HUES48 (cell line): ENCODE measurements at regions not wholly inside any gene's neighbourhood (a gene's known extent, or its start where the extent isn't known, plus 50 kb on each side); places are given as distances from the start of the nearest gene placed in this dataset.

Experiments used
- H3K27ac ChIP-seq: one replicate; pipeline ENCODE4 v1.7.0; 2013; ENCODE audit warnings: low read depth, low read length, inconsistent platforms
- H3K27me3 ChIP-seq: 2 replicates; pipeline ENCODE4 v1.6.1; 2013; ENCODE audit warnings: mild to moderate bottlenecking, low read length; ENCODE audit not compliant: control insufficient read depth, insufficient read depth
- H3K36me3 ChIP-seq: 2 replicates; pipeline ENCODE4 v1.6.1; 2013; ENCODE audit warnings: low read length; ENCODE audit not compliant: control insufficient read depth, insufficient read depth
- H3K4me1 ChIP-seq: 2 replicates; pipeline ENCODE4 v1.6.1; 2013; ENCODE audit warnings: mild to moderate bottlenecking, low read length; ENCODE audit not compliant: control insufficient read depth, insufficient read depth
- H3K4me3 ChIP-seq: 2 replicates; pipeline ENCODE4 v1.5.1; 2013; ENCODE audit warnings: mild to moderate bottlenecking, low read depth, low read length
- H3K9ac ChIP-seq: 2 replicates; pipeline ENCODE4 v1.6.1; 2013; ENCODE audit warnings: mild to moderate bottlenecking, low read depth, low read length, moderate library complexity
- H3K9me3 ChIP-seq: 2 replicates; pipeline ENCODE4 v1.6.1; 2013; ENCODE audit warnings: low read length; ENCODE audit not compliant: control insufficient read depth, insufficient read depth

DNA sequence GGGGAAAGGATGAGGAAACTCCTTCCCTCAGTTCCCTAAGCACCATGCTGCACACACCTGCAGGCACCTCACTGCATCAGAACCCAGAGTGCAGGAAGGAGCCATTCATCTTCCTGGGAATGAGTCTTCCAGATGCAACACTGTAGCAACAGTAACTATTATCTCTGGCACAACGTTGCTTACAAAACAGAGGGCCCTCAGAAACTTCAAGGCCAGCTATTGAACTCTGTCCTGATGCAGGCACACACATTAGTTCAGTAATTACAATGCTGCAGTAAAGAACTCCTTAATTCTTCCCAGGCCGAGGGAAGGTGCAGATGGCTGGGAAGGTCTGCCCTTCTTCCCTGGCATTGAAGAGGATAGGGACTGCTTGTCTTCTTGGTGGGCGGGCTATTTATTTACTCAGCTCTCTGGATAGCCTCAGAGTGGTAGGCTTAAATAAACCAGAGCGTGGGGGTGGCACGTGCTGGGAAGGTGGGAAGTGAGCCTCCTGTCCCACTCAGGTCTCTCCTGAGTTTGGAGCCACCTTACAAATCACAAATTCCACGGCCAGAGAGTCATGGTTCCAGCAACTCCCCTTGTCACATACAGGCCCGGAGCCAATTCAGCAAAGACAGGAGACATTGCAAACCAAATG lies 125.1 kb upstream of the JCAD start:
- Histone ChIP-seq H3K9ac (no peak overlapping the region), H3K9me3 (no peaks in the 10 kb centered on the region), H3K4me1 (no peaks in the 10 kb centered on the region), H3K27me3 (no peaks in the 10 kb centered on the region), H3K36me3 (no peaks in the 10 kb centered on the region), H3K27ac (no peak overlapping the region), H3K4me3 (no peak overlapping the region)

DNA sequence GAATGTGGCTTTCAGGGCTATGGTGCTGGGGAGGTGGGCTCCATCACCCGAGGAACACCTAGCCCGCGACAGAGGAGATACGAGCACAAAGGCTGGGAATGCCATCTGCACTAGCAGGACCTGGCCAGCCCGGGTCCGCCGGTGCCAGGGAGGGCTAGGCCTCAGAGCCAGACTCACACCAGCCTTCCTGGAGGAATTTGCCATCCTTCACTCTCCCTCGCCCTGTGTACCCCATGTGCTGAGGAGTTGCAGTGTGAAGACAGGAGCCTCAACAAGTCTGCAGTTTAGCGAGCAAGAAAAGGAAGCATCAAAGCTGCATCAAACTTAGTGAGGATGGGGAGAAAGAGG lies 123.6 kb upstream of the JCAD start:
- Histone ChIP-seq H3K4me3 (no peak overlapping the region), H3K36me3 (no peaks in the 10 kb centered on the region), H3K9ac (no peak overlapping the region), H3K9me3 (no peaks in the 10 kb centered on the region), H3K4me1 (no peaks in the 10 kb centered on the region), H3K27ac (no peak overlapping the region), H3K27me3 (no peaks in the 10 kb centered on the region)

DNA sequence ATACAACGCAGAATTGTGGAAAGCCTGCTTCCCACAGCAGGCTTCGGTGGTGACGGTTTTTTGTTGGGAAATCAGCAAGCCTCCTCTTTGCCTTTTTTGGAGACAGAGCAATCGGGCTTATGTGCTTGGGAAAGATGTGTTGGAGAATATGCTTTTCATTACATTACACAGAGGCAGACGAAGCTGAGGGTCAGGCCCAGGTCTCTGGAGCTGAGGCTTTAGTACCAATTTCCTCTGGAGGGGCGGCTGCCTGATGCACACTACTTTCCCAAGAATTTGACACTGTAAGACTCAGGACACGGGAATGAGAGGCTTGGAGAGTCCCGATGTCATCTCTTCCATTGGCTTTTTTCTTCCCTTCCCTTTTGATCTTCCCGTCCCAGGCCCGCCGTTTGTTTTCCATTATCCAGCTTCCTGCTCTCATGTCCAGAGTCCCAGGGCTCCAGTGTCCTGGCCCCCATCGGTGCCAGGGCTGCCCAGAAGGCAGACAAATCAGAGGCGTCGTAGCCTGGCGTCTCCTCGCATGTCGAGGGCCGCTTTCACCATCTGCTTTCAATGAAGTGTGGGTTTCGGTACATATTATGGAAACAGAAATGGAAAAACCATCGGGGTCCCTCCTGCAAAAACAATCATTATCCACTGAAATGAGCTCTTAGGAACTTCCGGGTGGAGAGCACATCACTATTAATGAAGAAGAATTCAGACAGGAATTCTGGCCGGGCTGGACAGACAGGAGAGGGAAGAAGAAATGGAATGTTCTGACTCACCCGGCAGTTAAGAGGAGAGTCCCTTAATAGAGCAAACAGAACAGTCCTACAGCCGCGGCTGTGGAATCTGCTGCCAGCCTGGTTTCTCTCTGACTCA lies 123.0 kb upstream of the JCAD start:
- no peaks in the 10 kb centered on the region for H3K36me3 ChIP-seq
- H3K27ac ChIP-seq: no peak overlapping the region
- no peak overlapping the region for H3K9ac ChIP-seq
- no peaks in the 10 kb centered on the region for H3K4me1 ChIP-seq
- H3K27me3 ChIP-seq: no peaks in the 10 kb centered on the region
- no peaks in the 10 kb centered on the region for H3K9me3 ChIP-seq
- H3K4me3 ChIP-seq: no peak overlapping the region

DNA sequence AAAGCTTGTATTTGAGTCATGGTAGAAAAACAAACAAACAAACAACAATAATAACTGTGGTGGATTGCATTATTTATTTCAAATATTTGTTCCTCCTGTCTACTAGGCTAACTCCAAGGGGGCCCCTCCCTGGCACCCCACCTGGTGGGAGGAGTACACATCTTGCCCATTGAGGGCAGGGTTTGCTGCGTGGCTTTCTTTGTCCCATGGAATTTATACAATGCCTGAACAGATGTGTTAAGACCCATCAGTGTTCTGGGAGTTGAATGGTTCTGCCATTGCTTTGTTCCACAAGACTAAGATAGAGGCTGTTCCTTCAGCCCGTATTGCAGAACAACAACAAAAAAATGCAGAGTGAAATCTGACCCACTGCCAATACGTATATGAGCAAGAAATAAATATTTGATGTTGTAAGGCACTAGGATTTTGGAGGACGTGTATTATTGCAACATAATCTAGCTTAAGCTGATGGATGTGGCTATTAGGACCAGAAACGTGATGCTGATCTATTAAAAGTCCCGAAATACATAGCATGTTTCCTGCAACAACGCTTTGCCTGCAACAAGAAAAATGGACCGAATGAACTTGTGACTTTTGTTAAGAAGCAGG lies 119.1 kb upstream of the JCAD start:
- H3K9ac ChIP-seq: no peak overlapping the region
- no peak overlapping the region for H3K4me3 ChIP-seq
- H3K9me3 ChIP-seq: no peaks in the 10 kb centered on the region
- no peak overlapping the region for H3K27ac ChIP-seq
- H3K27me3 ChIP-seq: no peaks in the 10 kb centered on the region
- no peaks in the 10 kb centered on the region for H3K4me1 ChIP-seq
- no peaks in the 10 kb centered on the region for H3K36me3 ChIP-seq

DNA sequence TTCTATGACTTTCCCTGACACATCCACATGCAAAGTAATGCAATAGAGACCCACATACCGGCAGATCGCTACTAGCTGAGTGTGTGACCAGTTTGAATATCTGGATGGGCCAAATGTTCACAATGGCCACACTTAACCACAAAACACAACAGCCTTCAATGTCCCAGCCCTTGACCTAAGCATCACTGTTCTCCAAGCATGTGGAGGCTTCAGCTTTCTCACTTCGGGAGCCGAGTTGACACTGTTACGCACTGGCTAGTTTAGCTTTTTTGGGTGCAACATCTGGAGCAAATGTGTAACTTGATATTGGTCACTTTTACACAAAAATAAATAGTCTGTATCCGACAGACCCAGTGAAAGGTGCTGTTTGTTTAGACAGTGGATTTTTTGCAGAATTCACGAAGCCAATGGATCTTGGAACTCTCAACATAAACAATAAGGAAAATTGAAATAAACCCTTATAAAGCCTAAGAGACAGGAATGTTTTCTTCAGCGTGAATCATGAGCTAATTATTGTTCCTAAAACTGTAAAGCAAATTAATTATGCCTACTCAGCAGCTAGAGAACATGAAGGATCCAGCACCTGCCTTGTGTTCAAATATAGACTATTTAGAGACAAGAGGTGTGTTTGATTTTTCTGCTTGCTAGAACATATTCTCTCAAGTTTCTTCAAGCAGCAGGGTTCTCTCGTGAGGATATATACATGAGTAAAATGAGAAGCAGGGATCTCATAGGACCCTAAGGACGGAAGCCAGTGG lies 117.6 kb upstream of the JCAD start:
- H3K27ac ChIP-seq: no peak overlapping the region
- H3K36me3 ChIP-seq: no peaks in the 10 kb centered on the region
- no peaks in the 10 kb centered on the region for H3K27me3 ChIP-seq
- H3K4me3 ChIP-seq: no peak overlapping the region
- no peaks in the 10 kb centered on the region for H3K4me1 ChIP-seq
- no peaks in the 10 kb centered on the region for H3K9me3 ChIP-seq
- no peak overlapping the region for H3K9ac ChIP-seq

DNA sequence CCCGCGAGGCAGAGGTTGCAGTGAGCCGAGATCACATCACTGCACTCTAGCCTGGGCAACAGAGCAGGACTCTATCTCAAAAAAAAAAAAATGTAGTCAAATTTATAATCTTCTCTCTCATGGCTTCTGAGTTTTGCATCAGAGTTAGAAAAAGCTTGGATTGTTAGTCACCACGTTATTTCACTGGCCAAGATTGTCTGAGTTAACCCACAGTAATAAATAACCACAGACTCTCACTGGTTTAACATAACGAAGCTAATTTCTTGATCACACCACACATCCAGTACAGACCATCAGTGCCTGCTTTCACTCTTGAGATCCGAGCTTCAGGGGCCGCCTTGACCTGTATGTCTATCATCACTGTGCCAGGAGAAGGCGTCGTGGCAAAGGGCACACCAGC lies 116.8 kb upstream of the JCAD start:
- Histone ChIP-seq H3K27me3 (no peaks in the 10 kb centered on the region), H3K9ac (no peak overlapping the region), H3K4me1 (no peaks in the 10 kb centered on the region), H3K9me3 (no peaks in the 10 kb centered on the region), H3K27ac (no peak overlapping the region), H3K36me3 (no peaks in the 10 kb centered on the region), H3K4me3 (no peak overlapping the region)

DNA sequence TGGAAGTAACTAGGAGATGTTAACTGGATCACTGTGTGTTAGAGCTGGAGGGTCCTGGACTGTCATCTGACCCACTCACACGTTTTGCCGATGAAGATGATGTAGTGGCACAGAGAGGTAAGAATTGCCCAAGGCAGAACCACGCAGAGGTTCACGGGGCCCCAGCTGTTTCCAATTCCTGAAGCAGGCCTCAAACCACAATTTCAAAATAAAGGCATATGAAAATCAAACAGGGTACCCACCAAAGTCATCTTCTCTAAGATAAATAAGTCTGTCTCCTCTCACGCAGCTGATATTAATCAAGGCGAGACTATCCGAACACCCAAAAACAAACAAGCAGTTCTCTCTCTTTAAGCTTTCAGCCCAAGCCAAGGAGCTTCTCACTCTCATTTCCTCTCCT lies 113.3 kb upstream of the JCAD start:
- Histone ChIP-seq H3K36me3 (no peaks in the 10 kb centered on the region), H3K9me3 (no peaks in the 10 kb centered on the region), H3K27me3 (no peaks in the 10 kb centered on the region), H3K4me3 (no peak overlapping the region), H3K27ac (no peak overlapping the region), H3K9ac (no peak overlapping the region), H3K4me1 (no peaks in the 10 kb centered on the region)

DNA sequence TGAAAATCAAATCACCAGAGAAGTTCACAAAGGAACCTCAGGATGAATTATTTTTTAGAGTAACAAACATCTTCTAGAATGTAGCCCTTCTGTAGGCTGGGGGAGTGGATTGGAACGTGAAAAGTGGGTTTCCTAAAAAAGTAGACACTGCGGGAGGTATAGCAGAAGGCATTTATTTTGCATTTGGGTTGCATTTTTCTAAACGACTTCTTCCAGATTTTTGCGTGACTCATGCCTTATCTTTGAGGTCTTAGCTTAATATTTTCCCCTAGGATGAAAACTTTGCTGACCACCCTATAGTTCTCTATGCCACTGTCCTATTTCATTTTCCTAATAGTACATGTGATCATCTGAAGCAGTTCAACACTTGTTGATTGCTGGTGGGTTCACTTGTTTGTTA lies 112.7 kb upstream of the JCAD start:
- Histone ChIP-seq H3K4me3 (no peak overlapping the region), H3K27ac (no peak overlapping the region), H3K9me3 (no peaks in the 10 kb centered on the region), H3K27me3 (no peaks in the 10 kb centered on the region), H3K4me1 (no peaks in the 10 kb centered on the region), H3K36me3 (no peaks in the 10 kb centered on the region), H3K9ac (no peak overlapping the region)

DNA sequence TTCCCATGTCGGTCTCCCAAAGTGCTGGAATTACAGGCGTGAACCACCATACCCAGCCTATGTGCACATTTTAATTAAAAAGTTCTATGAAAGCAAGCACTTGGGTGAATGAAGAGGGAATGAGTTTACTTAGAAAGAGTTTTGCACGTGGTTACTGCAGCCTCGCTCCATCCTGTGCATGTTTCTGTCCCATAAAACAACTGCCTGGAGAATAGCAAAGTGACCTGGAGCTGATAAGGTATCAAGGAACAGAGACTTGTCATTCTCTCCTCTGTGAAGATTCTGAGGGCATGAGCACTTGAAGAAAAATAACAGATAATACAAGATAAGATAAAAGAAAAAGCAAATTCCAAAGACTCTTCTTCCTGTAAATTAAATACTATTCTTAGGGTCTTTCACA lies 112.2 kb upstream of the JCAD start:
- H3K27me3 ChIP-seq: no peaks in the 10 kb centered on the region
- H3K4me1 ChIP-seq: no peaks in the 10 kb centered on the region
- no peaks in the 10 kb centered on the region for H3K9me3 ChIP-seq

DNA sequence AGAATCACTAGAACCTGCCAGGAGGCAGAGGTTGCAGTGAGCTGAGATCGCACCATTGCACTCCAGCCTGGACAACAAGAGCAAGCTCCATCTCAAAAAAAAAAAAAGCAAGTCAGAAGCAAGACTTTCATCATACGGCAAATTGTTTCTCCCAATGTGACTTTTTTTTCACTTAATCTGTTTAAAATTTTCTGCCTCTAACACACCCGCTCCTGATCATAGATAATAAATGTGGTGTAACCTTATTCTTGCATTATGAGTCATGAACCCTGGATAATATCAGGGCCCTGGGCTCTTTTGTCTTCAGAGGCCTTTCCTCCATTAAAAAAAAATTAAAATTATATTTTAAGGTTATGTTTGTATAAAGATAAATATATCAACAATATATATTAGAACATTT lies 111.4 kb upstream of the JCAD start:
- no peak overlapping the region for H3K27ac ChIP-seq
- H3K9me3 ChIP-seq: no peaks in the 10 kb centered on the region
- H3K27me3 ChIP-seq: no peaks in the 10 kb centered on the region
- H3K36me3 ChIP-seq: no peaks in the 10 kb centered on the region
- H3K9ac ChIP-seq: no peak overlapping the region
- no peaks in the 10 kb centered on the region for H3K4me1 ChIP-seq
- H3K4me3 ChIP-seq: no peak overlapping the region

More for the DNA sequence above, 112.2 kb upstream of the JCAD start:
- Histone ChIP-seq H3K4me3 (no peak overlapping the region), H3K27ac (no peak overlapping the region), H3K36me3 (no peaks in the 10 kb centered on the region), H3K9ac (no peak overlapping the region)

DNA sequence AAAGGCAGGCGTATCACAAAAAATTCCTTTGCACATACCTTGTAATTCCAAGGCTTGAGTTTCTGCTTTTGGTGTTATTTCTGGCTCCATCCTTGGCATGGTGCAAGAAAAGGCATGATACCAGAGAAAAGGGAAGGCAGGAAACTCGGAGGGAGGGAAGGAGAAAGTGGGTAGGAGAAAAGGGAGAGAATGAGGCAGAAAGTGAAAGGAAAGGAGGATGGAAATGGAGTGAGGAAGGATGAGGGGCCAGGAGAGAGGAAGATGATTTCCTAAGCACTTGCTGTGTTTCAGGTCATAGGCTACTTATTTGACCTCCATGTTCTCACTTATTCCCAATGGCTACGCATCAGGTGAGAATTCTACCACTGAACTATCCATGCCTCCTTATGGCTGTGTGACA lies 110.8 kb upstream of the JCAD start:
- Histone ChIP-seq H3K36me3 (no peaks in the 10 kb centered on the region), H3K27me3 (no peaks in the 10 kb centered on the region), H3K9me3 (no peaks in the 10 kb centered on the region), H3K4me3 (no peak overlapping the region), H3K4me1 (no peaks in the 10 kb centered on the region), H3K9ac (no peak overlapping the region), H3K27ac (no peak overlapping the region)
